Upper lobe of left lung (tissue), 4 donors: ENCODE measurements at regions not wholly inside any gene's neighbourhood (a gene's known extent, or its start where the extent isn't known, plus 50 kb on each side); places are given as distances from the start of the nearest gene placed in this dataset.

ENCODE experiments used
- CTCF ChIP-seq, 6 experiments: fragments of 450-650 bp in 4 of 6; fragments of 200-600 bp in 2 of 6; sonication (generic) in 2 of 6; IDR thresholded peaks; one replicate each; pipeline ENCODE4 v1.5.1; 2016 to 2019; ENCODE audit warnings: antibody characterized with exemption in 6 of 6
- POLR2A ChIP-seq, 4 donors: fragments of 450-650 bp; IDR thresholded peaks; one replicate each; pipeline ENCODE4 v1.5.1; 2016 to 2017; ENCODE audit warnings: antibody characterized with exemption in 4 of 4, mild to moderate bottlenecking in 2 of 4

- no peak for TF ChIP-seq CTCF (IDR thresholded peaks at IDR 0.05)
- no peak for TF ChIP-seq POLR2A (IDR thresholded peaks at IDR 0.05)
Observed at GRCh38 chr4:110710070-110710469, 87.2 kb upstream of the PITX2 start.
